Bronchial epithelial cell (primary cell): ENCODE measurements at regions not wholly inside any gene's neighbourhood (a gene's known extent, or its start where the extent isn't known, plus 50 kb on each side); places are given as distances from the start of the nearest gene placed in this dataset.
A peak's percentile ranks its signal among the peaks of the same experiment; 100 is the strongest.

Experiments
- DNase-seq: peaks from one replicate; pipeline ENCODE4 v3.0.0-alpha.2; 2010; ENCODE audit warnings: low read depth
- FAIRE-seq: peaks from 2 replicates; lab custom pipeline; 2011; peaks lifted over from hg19 to GRCh38; lab: Jason Lieb, UNC
- H3K27me3 ChIP-seq: 2 replicates; pipeline ENCODE4 v1.5.1; 2011; ENCODE audit warnings: low read length; ENCODE audit not compliant: control insufficient read depth, insufficient read depth
- H3K36me3 ChIP-seq: 2 replicates; pipeline ENCODE4 v1.5.1; 2011; ENCODE audit warnings: low read length; ENCODE audit not compliant: control insufficient read depth, insufficient read depth
- H3K4me3 ChIP-seq: 2 replicates; pipeline ENCODE4 v1.5.1; 2011; ENCODE audit warnings: mild to moderate bottlenecking, low read depth, low read length, control low read depth
- TF ChIP-seq, protein P1 (sequence below): IDR thresholded peaks from 2 replicates; pipeline ENCODE4 v1.5.1; 2011; ENCODE audit warnings: mild to moderate bottlenecking, moderate library complexity, low read length, control low read depth, inconsistent platforms; ENCODE audit not compliant: insufficient read depth, severe bottlenecking

DNA sequence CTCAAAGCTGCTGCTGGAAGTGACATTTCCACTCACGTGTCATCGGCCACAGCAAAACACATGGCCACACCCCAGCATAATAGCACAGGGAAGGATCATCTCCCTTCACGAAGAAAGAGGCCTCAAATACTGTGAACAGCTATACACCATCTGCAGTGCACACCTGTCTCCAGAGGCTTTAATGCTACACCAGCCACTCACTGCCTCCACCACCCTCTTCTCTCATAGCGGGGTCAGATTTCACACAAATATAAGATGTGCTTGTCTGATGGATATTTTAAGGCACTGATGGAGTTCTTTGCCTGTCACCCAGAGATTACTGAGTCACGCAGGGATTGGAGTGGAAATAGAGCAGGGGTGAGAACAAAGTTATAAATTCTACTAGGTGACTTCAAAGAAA is 374.0 kb downstream of the ZNF516 start:
- no peak for DNase-seq
- TF ChIP-seq, protein P1, sequence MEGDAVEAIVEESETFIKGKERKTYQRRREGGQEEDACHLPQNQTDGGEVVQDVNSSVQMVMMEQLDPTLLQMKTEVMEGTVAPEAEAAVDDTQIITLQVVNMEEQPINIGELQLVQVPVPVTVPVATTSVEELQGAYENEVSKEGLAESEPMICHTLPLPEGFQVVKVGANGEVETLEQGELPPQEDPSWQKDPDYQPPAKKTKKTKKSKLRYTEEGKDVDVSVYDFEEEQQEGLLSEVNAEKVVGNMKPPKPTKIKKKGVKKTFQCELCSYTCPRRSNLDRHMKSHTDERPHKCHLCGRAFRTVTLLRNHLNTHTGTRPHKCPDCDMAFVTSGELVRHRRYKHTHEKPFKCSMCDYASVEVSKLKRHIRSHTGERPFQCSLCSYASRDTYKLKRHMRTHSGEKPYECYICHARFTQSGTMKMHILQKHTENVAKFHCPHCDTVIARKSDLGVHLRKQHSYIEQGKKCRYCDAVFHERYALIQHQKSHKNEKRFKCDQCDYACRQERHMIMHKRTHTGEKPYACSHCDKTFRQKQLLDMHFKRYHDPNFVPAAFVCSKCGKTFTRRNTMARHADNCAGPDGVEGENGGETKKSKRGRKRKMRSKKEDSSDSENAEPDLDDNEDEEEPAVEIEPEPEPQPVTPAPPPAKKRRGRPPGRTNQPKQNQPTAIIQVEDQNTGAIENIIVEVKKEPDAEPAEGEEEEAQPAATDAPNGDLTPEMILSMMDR, result no peak
- no peak overlapping the region for H3K4me3 ChIP-seq
- no peaks in the 10 kb centered on the region for H3K27me3 ChIP-seq
- no peak for FAIRE-seq
- H3K36me3 ChIP-seq, result no peaks in the 10 kb centered on the region

DNA sequence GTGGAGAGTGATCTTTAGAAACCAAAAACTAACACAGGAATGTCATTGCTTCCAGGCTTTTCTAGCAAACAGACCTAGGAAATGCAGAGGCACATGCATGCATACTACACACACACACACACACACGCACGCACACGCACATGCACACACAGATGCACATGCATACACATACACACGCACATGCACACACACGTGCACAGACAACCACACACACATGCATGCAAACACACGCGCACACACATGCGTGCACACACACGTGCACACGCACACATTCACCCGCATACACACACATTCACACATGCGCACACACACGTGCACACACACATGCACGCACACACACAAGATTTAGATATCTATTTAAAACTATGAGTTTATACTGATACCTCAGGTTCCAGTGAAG is 379.5 kb downstream of the ZNF516 start:
- Histone ChIP-seq H3K36me3 (no peaks in the 10 kb centered on the region), H3K4me3 (no peak overlapping the region), H3K27me3 (no peaks in the 10 kb centered on the region)
- TF ChIP-seq, protein P1, result no peak
- DNase-seq (no peak), FAIRE-seq (no peak)

DNA sequence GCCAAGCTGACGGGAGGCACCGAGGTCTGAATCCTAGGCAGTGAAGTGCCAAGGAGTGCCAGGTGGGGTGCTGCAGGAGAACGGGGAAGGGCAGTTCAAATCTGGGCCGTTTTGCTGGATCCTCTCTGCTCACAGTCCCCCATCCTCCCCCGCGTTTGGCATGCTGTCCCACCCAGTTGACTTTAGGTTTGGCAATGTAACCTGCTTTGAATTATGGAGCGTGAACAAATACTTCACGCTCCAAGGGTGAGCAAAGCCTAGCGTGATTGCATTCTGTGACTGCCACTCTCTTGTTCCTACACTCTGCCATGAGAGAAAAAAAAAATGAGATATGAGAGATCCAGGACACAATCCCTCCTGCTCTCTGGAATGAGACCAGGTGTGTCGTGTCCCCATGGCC is 381.9 kb downstream of the ZNF516 start:
- no peaks in the 10 kb centered on the region for H3K27me3 ChIP-seq
- FAIRE-seq, result peak; percentile 52
- TF ChIP-seq, protein P1, result no peak
- H3K36me3 ChIP-seq, result no peaks in the 10 kb centered on the region
- no peak for DNase-seq
- H3K4me3 ChIP-seq, result no peak overlapping the region

DNA sequence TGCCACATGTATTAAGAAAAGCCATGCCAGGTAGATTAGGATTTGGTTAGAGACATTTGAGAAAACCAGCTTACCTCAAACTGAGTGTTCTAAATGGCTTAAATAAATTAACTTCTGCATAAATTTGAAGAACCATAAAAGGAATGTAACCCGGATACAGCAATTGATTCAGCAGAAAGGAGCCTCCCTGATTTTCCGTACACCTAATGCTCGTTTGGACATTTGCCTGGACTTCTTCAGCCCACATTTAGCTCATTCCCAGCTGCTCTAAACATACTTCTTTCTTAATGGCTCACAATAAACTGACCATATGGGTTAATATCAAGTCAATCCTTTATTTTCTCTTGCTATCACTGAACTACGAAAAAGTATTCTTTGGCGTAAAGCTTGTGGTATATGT is 392.4 kb downstream of the ZNF516 start:
- no peaks in the 10 kb centered on the region for H3K36me3 ChIP-seq

DNA sequence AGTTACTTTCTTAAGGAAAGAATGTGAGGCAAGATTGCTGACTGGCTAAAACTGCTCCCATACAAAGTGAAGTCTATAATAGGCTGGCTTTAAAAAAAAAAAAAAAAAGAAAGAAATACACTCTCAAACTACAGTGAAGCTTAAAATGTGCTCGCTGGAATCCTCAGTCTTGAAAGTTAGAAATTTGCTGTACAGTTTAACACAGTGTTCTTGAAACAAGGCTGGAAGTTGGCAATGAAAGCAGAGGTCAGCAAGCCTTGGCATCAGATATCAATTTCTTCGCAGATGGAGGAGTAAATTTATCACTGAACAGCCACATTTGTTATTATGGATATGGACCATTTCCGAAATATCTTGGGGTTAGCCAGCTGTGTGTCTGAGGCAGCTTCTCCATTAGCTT is 392.9 kb downstream of the ZNF516 start:
- TF ChIP-seq, protein P1, result no peak
- FAIRE-seq (no peak), DNase-seq (no peak)
- Histone ChIP-seq H3K27me3 (no peaks in the 10 kb centered on the region), H3K36me3 (no peaks in the 10 kb centered on the region), H3K4me3 (no peak overlapping the region)

More for the DNA sequence above, 392.4 kb downstream of the ZNF516 start:
- TF ChIP-seq, protein P1, result no peak
- no peaks in the 10 kb centered on the region for H3K27me3 ChIP-seq
- FAIRE-seq, result no peak
- H3K4me3 ChIP-seq, result no peak overlapping the region
- no peak for DNase-seq

DNA sequence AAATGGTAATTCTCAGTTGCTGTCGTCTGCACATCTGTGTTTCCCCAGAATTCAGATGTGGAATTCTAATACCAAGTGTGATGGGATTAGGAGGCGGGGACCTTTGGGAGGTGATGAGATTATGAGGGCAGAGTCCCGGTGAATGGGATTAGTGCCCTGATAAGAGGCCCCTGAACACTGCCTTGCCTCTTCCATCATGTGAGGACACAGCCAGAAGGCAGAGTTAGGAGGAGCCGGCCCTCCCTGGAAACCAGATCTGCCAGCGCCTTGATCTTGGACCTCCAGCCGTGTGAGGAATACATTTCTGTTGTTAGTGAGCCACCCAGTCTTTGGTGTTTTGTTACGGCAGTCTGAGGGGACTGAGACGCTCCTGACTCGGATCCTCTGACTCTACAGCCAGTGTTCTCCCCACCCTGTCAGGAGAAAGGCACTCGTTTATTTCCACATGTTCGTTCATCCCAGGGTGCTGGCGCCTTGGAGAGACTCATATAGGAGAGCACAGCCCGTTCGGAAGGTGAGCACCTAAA is 395.0 kb downstream of the ZNF516 start:
- no peaks in the 10 kb centered on the region for H3K27me3 ChIP-seq
- no peak overlapping the region for H3K4me3 ChIP-seq
- H3K36me3 ChIP-seq, result no peaks in the 10 kb centered on the region
- no peak for DNase-seq
- TF ChIP-seq, protein P1, result no peak
- no peak for FAIRE-seq
